NCI-H446 treated with DMSO at 0.1 percent for 48 hours (cell line): ENCODE measurements at regions not wholly inside any gene's neighbourhood (a gene's known extent, or its start where the extent isn't known, plus 50 kb on each side); places are given as distances from the start of the nearest gene placed in this dataset.
"Not testable (repeated sequence)": the region's sequence is repeated elsewhere in the genome, so short reads cannot be mapped to it uniquely, and the experiment has no call there.

Source experiments
- DNase-seq: peaks from one replicate; lab custom pipeline; 2025; lab: John Stamatoyannopoulos, UW

GRCh38 chr18:15164446-15164845 is 416.5 kb downstream of the ANKRD30B start:
- DNase-seq, result not testable (repeated sequence)

- DNase-seq, result no peak
These were observed 417.1 kb downstream of the ANKRD30B start for GRCh38 chr18:15165048-15165447.

- DNase-seq, result not testable (repeated sequence)
These were observed 445.1 kb downstream of the ANKRD30B start for GRCh38 chr18:15193028-15193427.

- DNase-seq, result not testable (repeated sequence)
These were observed 445.8 kb downstream of the ANKRD30B start for GRCh38 chr18:15193813-15194212.

- peak; percentile 36 for DNase-seq
These were observed 449.6 kb downstream of the ANKRD30B start for GRCh38 chr18:15197338-15198115.

GRCh38 chr18:15198116-15198389 is 450.1 kb downstream of the ANKRD30B start:
- DNase-seq, result no peak
